HG03442 (cell line): ENCODE measurements at regions not wholly inside any gene's neighbourhood (a gene's known extent, or its start where the extent isn't known, plus 50 kb on each side); places are given as distances from the start of the nearest gene placed in this dataset.
"Not testable (repeated sequence)": the region's sequence is repeated elsewhere in the genome, so short reads cannot be mapped to it uniquely, and the experiment has no call there.

Experiments used
- ATAC-seq: cut with Tn5 transposase; IDR thresholded peaks from one replicate; pipeline ENCODE4 v1.9.1; 2021; ENCODE audit warnings: mild to moderate bottlenecking, moderate library complexity; ENCODE audit not compliant: unreplicated experiment

- not testable (repeated sequence) for ATAC-seq
These were observed 343.4 kb downstream of the SOX9 start for GRCh38 chr17:72464221-72464620.

DNA sequence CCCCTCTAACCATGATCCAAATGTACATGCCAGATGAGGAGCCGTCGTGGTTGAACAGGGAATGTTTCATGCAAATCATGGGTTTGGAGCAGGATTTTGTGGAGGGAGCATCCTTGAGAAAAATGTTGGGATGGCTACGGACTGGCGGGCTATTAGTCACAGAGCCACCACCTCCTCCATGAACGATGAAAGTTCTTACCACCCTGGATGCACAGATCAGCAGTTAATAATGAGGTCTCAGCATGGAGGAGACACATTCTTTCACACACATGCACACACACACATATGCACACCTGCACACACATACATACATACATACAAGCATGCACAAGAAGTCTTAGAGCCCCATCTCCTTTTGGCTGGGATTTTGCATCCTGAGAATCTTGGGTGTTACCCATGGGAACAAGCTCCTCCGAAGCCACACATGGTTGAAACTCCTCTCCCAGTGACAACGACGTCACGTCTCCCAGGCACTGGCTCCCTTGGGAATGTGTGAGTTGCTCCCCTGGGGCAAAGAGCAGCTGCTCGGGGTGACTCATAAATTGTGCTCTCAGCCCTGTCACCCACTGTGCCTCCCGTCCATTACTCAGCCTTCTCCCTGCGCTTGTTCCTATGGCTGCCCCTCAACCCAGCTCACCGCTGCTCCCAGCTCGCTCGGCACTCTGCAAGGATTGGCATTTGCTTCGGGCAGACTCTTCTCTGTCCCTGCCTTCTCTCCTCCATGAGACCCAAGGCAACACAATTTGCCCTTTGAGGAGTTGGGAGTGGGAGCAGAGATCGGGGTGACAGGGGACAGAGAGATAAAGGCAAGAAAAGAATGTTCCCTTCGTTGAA is 344.6 kb downstream of the SOX9 start:
- peak; percentile 40 for ATAC-seq

DNA sequence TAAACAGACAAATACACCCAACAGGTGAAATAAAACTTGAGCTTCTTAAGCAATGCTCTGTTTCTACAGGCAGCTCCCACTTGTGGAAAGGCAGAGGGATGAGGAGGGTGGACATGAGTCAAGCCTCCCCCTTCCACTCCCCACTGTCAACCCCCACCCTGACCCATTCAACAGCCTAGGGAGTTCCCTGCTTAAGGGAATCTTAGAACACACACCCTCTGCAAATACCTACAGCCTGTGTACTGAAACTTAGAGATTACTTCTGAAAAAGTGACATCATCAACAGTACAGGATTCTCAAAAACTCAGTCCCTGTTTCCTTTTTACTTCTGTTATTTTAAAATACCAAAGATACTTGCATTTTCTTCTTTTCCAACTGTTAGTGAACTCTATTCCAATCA is 345.4 kb downstream of the SOX9 start:
- peak; percentile 58 for ATAC-seq

DNA sequence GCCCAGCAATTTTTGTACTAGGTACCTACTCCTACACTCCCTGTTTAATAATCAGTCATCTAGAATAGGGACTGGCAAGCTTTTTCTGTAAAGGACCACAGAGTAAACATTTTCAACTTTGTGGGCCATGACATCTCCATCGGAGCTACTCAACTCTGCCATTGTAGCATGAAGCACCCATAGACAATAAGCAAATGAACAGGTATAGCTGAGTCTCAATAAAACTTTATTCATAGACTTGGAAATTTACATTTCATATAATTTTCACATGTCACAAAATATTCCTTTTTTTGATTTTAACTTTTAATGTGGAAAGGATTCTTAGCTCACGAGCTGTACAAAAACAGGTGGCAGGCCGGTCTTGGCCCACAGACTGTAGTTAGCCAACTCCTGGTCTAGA is 345.8 kb downstream of the SOX9 start:
- no peak for ATAC-seq

DNA sequence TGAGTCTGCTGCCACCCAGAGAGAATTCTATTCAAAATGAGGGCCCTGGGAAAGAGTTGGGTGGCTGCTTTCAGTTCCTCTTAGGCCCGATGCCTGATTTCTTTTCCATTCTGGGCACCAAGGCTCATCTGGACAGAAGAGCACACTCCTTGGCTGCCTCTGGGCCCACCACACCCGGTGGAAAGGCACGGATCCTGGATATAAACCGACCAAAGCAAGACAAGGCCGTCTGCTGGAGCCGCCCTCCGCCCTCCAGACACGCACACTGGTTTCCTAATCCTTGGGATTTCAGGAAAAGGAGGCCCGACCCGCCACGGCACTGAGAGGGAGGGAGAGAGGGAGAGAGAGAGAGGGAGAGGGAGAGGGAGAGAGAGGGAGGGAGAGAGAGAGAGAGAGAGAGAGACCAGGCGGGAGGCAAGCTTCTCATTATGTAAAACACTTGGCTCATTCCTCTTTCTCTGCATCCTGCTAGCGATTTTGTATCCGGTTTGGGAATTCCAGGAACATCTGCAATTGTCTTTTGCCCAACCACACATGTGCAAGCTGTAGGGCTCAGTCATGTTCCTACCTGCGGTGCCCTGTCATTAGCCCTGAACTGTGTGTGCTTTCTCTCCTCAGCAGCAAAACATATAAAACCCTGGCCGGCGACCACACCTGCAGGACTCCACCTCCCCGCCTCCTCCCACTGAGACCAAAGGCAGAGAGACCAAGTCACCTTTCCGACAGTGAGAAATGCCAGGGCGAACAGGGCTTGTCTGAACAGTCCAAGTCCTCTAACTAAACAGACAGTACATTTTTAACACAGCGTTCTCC is 347.2 kb downstream of the SOX9 start:
- no peak for ATAC-seq

DNA sequence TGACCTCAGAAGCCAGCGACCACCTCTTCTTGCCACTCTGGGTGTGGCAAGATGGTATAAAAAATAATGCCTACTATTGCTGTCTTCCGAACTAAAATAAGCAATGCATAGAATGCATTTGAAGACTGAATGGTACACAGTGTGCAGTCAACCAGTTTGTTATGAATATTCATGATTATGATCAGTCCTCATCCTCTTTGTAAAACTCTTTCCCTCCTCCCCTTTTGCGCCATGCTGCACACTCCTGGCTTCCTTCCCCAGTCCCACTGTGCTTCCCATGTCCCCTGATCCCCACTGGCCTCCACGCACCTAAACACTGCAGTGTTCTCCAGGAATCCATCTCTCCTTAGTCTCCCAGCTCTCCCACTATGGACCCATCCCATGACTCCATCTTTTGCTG is 348.0 kb downstream of the SOX9 start:
- no peak for ATAC-seq

DNA sequence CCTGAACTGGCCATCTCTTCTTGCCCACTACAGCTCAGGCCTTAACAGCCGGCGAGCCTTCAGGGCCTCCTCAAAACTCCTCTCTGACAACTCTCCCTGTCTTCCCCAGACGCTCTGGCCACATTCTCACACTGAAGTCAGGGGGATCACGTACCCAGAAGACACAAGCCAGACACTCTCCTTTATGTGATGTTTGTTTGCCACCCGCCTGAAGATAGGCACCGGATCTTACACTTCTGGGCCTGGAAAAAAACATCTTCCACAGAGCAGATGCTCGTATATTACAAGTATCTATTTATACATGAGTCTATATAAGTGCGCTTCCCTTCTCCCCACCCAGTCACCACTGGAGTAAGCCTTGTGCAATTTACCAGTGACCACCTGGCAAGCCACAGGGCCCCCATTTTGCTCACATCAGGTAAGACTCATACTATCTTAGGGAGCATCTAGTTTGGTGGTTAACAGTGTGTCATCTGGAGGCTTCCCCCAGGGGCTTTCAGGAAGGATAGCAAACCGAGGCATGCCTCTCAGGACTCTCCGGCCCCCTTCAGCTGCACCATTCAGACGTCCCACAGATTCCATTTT is 349.4 kb downstream of the SOX9 start:
- ATAC-seq: no peak

DNA sequence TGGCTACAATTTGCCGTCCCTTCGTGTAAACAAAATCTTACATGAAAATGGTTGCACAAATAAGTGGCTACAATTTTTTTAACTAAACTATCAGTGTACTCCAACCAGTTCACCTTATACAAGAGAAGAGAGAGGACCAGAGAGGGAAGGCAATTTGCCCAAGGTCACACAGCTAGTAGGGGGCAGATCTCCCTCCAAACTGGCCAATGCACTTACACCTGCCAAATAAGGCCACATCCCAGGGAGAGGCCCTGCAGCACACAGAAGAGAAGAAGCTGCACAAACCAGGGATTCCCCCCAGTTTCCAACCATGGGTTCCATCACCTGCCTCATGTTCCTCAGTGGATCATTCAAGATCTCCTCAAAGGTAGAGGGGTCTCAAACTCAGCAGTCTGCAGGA is 349.9 kb downstream of the SOX9 start:
- no peak for ATAC-seq

- no peak for ATAC-seq
These were observed 350.5 kb downstream of the SOX9 start for GRCh38 chr17:72471296-72471695.

- no peak for ATAC-seq
These were observed 351.3 kb downstream of the SOX9 start for GRCh38 chr17:72472106-72472505.

DNA sequence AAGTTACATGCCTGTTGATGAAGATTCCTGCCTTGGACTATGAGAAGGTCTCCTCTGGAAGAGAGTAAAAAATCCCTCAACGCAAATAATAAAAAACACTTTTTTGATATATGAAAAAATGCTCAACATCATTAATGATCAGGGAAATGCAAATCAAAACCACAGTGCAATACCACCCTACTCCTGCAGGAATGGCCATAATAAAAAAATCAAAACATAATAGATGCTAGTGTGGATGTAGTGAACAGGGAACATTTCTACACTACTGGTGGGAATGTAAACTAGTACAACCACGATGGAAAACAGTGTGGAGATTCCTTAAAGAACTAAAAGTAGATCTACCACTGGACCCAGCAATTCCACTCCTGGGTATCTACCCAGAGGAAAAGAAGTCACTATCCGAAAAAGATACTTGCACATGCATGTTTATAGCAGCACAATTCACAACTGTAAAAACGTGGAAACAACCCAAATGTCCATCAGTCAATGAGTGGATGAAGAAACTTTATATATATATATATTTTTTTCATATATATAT is 352.1 kb downstream of the SOX9 start:
- ATAC-seq: not testable (repeated sequence)

GRCh38 chr17:72474243-72474642 is 353.4 kb downstream of the SOX9 start:
- no peak for ATAC-seq

DNA sequence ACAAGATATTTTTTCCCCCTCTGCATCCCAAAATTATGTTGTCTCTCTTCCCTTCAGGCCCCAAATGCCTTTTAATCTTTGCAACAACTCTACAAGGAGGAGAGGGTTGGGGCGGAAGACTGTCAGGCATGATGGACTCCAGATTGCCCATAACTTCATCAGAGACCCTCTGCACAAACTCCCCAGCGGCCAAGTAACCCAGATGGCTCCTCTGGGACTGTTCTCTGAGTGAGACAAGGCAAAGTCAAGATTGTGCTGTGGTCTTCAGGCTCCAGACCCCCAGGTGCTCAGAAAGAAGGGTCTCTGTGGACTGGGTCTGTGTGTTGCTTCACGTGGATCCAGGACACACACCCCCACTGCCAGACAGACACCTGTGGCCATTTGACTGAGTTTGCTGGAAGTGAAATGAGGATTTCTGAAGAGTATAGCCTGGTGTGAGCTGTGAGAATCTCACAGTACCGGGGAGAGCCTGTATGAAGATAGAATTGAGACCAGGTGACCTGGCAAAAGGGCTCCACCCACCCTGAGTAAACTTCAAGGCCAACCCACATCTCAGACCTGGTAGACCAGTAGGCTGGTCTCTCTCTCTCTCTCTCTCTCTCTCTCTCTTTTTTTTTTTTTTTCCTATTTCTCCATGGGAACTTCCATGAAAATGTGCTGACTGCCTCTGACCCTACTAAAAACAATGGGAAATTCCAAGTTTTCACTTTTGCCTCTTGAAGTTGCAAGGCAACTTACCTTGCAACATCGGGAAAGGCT is 354.1 kb downstream of the SOX9 start:
- ATAC-seq: no peak

DNA sequence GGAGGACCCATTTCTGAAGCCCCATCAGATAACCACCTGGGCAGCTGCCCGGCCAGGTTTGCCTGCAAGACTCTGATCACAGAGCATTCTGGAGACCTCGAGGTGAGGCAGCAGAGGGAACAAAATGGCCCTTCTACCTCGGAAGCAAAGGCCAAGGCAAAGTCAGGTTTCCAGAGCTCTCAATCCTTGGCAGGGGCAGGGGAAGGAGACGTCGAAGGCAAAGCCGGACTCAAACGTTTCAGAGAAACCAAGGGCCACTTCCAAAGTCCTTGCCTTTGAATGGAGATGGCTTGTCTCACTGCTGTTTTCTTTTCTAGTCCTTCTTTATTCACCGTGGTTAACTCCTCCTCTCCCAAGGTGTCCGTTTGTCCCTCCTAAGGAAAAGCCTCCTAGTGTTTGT is 355.3 kb downstream of the SOX9 start:
- ATAC-seq: no peak

- no peak for ATAC-seq
These were observed 355.8 kb downstream of the SOX9 start for GRCh38 chr17:72476575-72476986.

DNA sequence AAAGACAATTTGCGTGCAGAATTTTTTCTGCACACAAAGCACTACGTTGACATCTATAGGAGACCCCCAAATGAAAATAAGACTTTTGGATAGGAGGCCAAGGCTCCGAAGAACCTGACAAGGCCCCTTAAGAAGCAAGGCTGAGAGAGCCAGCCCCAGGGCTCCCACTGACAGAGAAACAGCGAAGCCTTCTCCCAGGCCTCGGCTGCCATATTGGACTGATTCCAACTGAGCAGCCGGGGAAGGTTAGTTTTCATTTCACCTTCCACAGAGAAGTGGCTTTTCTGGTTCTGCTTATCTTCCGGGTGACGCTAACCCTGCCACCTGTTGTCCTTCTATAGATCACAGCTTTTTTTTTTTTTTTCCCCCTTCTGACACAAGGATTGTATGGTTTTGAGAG is 356.7 kb downstream of the SOX9 start:
- no peak for ATAC-seq

DNA sequence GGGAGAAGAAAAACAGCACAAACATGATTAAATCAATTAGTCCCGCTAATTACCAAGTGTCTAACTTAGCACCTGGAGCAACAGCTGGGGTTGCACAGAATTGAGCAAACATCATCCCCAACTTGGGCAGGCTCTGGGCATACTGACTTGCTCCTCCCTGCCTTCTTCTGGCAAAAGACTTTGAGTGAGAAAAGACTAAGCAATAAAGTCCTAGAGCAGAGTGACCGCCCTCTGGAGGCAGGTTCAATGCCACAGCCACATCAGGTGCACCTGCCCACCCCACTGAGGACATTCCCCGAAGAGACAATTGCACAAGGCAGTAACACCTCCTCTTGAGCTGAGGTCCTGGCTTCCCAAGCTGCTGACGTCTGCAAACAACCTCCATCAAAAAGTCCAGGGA is 358.3 kb downstream of the SOX9 start:
- no peak for ATAC-seq

- ATAC-seq: no peak
These were observed 360.8 kb downstream of the SOX9 start for GRCh38 chr17:72481572-72481971.

DNA sequence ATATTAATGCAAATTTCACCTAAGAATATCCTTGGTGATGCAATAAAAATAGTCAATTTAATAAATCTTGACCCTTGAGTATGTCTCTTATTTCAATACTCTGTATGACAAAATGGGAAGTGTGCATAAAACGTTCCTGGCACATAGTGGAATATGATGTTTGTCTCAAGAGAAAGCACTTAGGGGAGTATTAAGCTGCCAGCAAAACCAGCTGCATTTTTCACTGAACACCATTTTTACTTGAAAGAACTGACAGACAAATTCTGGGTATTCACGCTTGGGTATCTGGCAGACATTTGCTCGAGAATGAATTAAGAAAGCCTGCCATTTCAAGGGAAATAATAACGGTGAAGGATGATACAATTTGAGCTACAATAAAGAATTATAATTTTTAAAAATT is 364.8 kb downstream of the SOX9 start:
- no peak for ATAC-seq

DNA sequence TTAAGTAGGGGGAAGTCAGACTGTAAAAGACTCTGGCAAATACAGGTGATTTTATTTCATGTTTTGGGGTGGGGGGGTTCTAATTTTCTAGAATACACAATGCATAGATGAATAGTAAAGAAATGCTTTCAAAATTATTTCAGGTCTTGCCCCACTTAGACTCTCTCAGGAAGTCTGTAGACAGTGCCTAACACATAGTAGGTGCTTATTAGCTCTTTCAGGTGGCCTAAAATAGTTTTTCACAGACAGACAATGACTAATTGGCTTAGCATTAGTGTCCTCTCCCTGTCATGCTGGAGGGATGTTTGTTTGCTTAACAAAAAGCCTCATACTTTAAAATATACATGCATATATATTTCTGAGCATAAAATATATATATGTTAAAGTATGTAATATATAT is 366.0 kb downstream of the SOX9 start:
- no peak for ATAC-seq
